ENCODE measurements at regions not wholly inside any gene's neighbourhood (a gene's known extent, or its start where the extent isn't known, plus 50 kb on each side); places are given as distances from the start of the nearest gene placed in this dataset.

- H3K18ac ChIP-seq (ENCODE audit: low read length) = no peak overlapping the region
- no peak overlapping the region for H4K8ac ChIP-seq (ENCODE audit: low read depth, low read length)
- H3K4me3 ChIP-seq (ENCODE audit: low read depth, low read length) = no peak overlapping the region
- no peak overlapping the region for H4K12ac ChIP-seq (ENCODE audit: low read depth, low read length)
- H4K91ac ChIP-seq (ENCODE audit: low read depth, low read length) = no peak overlapping the region
- DNase-seq = no peak
- no peak overlapping the region for H3K4me2 ChIP-seq (ENCODE audit: low read length)
- no peaks in the 10 kb centered on the region for H3K79me1 ChIP-seq (ENCODE audit: low read length)
- H3K79me2 ChIP-seq (ENCODE audit: control insufficient read depth, insufficient read depth, low read length, poor library complexity) = no peaks in the 10 kb centered on the region
- H3K9me3 ChIP-seq (ENCODE audit: insufficient read depth, low read depth, low read length) = no peaks in the 10 kb centered on the region
- no peak overlapping the region for H3K4ac ChIP-seq (ENCODE audit: low read depth, low read length)
- no peak overlapping the region for H3K23ac ChIP-seq (ENCODE audit: low read length)
- no peak overlapping the region for H3K14ac ChIP-seq (ENCODE audit: low read length)
- H3K27ac ChIP-seq (ENCODE audit: low read depth, low read length) = no peak overlapping the region
- no peak overlapping the region for H2BK5ac ChIP-seq (ENCODE audit: low read depth, low read length, poor library complexity)
- H3K36me3 ChIP-seq (ENCODE audit: control insufficient read depth in 1 of 2, insufficient read depth in 2 of 2, low read length in 2 of 2) = no peaks in the 10 kb centered on the region
- no peak overlapping the region for H2AK5ac ChIP-seq (ENCODE audit: low read length)
- H2BK120ac ChIP-seq (ENCODE audit: insufficient read depth, low read length, poor library complexity) = no peak overlapping the region
- no peak overlapping the region for H3K9ac ChIP-seq (ENCODE audit: low read length)
- H3K4me1 ChIP-seq (ENCODE audit: control insufficient read depth in 1 of 2, insufficient read depth in 2 of 2, low read length in 2 of 2) = no peaks in the 10 kb centered on the region
- no peak overlapping the region for H2BK12ac ChIP-seq (ENCODE audit: low read length)
- no CpG with 5 or more reads among the region's 4 CpGs for WGBS (ENCODE audit: extremely low coverage, insufficient coverage, insufficient read length)
- no peak overlapping the region for H2AFZ ChIP-seq (ENCODE audit: insufficient read depth, low read length, poor library complexity)
- H3K27me3 ChIP-seq (ENCODE audit: insufficient read depth, low read length) = no peaks in the 10 kb centered on the region
Observed at GRCh38 chr3:135851201-135852081, 114.1 kb upstream of the PPP2R3A start.

GRCh38 chr3:135853981-135854380 lies 111.5 kb upstream of the PPP2R3A start:
- no peaks in the 10 kb centered on the region for H3K9me3 ChIP-seq (ENCODE audit: insufficient read depth, low read depth, low read length)
- no peak overlapping the region for H3K4ac ChIP-seq (ENCODE audit: low read depth, low read length)
- H3K27me3 ChIP-seq (ENCODE audit: insufficient read depth, low read length) = no peaks in the 10 kb centered on the region
- H3K14ac ChIP-seq (ENCODE audit: low read length) = no peak overlapping the region
- H4K12ac ChIP-seq (ENCODE audit: low read depth, low read length) = no peak overlapping the region
- no peak overlapping the region for H3K4me2 ChIP-seq (ENCODE audit: low read length)
- no peak overlapping the region for H3K4me3 ChIP-seq (ENCODE audit: low read depth, low read length)
- no peaks in the 10 kb centered on the region for H3K36me3 ChIP-seq (ENCODE audit: control insufficient read depth in 1 of 2, insufficient read depth in 2 of 2, low read length in 2 of 2)
- no peaks in the 10 kb centered on the region for H3K79me2 ChIP-seq (ENCODE audit: control insufficient read depth, insufficient read depth, low read length, poor library complexity)
- no peaks in the 10 kb centered on the region for H3K79me1 ChIP-seq (ENCODE audit: low read length)
- no peak overlapping the region for H2BK120ac ChIP-seq (ENCODE audit: insufficient read depth, low read length, poor library complexity)
- no peak overlapping the region for H2AFZ ChIP-seq (ENCODE audit: insufficient read depth, low read length, poor library complexity)
- H3K27ac ChIP-seq (ENCODE audit: low read depth, low read length) = no peak overlapping the region
- no peak overlapping the region for H2BK5ac ChIP-seq (ENCODE audit: low read depth, low read length, poor library complexity)
- no peak overlapping the region for H3K23ac ChIP-seq (ENCODE audit: low read length)
- no peak overlapping the region for H4K8ac ChIP-seq (ENCODE audit: low read depth, low read length)
- no peak overlapping the region for H2BK12ac ChIP-seq (ENCODE audit: low read length)
- WGBS (ENCODE audit: extremely low coverage, insufficient coverage, insufficient read length) = no CpG with 5 or more reads among the region's 2 CpGs
- H3K9ac ChIP-seq (ENCODE audit: low read length) = no peak overlapping the region
- no peak for DNase-seq
- H3K18ac ChIP-seq (ENCODE audit: low read length) = no peak overlapping the region
- H2AK5ac ChIP-seq (ENCODE audit: low read length) = no peak overlapping the region
- no peaks in the 10 kb centered on the region for H3K4me1 ChIP-seq (ENCODE audit: control insufficient read depth in 1 of 2, insufficient read depth in 2 of 2, low read length in 2 of 2)
- H4K91ac ChIP-seq (ENCODE audit: low read depth, low read length) = no peak overlapping the region

- no peaks in the 10 kb centered on the region for H3K9me3 ChIP-seq (ENCODE audit: insufficient read depth, low read depth, low read length)
- H3K79me2 ChIP-seq (ENCODE audit: control insufficient read depth, insufficient read depth, low read length, poor library complexity) = no peaks in the 10 kb centered on the region
- no peak overlapping the region for H4K12ac ChIP-seq (ENCODE audit: low read depth, low read length)
- H3K4me1 ChIP-seq (ENCODE audit: control insufficient read depth in 1 of 2, insufficient read depth in 2 of 2, low read length in 2 of 2) = no peaks in the 10 kb centered on the region
- H2BK12ac ChIP-seq (ENCODE audit: low read length) = no peak overlapping the region
- WGBS (ENCODE audit: extremely low coverage, insufficient coverage, insufficient read length) = no CpG with 5 or more reads among the region's 2 CpGs
- no peak overlapping the region for H2BK5ac ChIP-seq (ENCODE audit: low read depth, low read length, poor library complexity)
- no peak overlapping the region for H3K23ac ChIP-seq (ENCODE audit: low read length)
- H3K14ac ChIP-seq (ENCODE audit: low read length) = no peak overlapping the region
- peak overlapping the region; percentile 69 for H3K9ac ChIP-seq (ENCODE audit: low read length)
- H3K18ac ChIP-seq (ENCODE audit: low read length) = no peak overlapping the region
- H3K4me3 ChIP-seq (ENCODE audit: low read depth, low read length) = no peak overlapping the region
- H3K27ac ChIP-seq (ENCODE audit: low read depth, low read length) = no peak overlapping the region
- DNase-seq = no peak
- no peak overlapping the region for H4K91ac ChIP-seq (ENCODE audit: low read depth, low read length)
- no peak overlapping the region for H2BK120ac ChIP-seq (ENCODE audit: insufficient read depth, low read length, poor library complexity)
- H2AK5ac ChIP-seq (ENCODE audit: low read length) = no peak overlapping the region
- H3K4me2 ChIP-seq (ENCODE audit: low read length) = no peak overlapping the region
- H3K79me1 ChIP-seq (ENCODE audit: low read length) = no peaks in the 10 kb centered on the region
- no peak overlapping the region for H4K8ac ChIP-seq (ENCODE audit: low read depth, low read length)
- no peak overlapping the region for H2AFZ ChIP-seq (ENCODE audit: insufficient read depth, low read length, poor library complexity)
- no peaks in the 10 kb centered on the region for H3K27me3 ChIP-seq (ENCODE audit: insufficient read depth, low read length)
- no peak overlapping the region for H3K4ac ChIP-seq (ENCODE audit: low read depth, low read length)
- H3K36me3 ChIP-seq (ENCODE audit: control insufficient read depth in 1 of 2, insufficient read depth in 2 of 2, low read length in 2 of 2) = no peaks in the 10 kb centered on the region
Observed at GRCh38 chr3:135860761-135861160, 104.8 kb upstream of the PPP2R3A start.

- no peak overlapping the region for H3K4me2 ChIP-seq (ENCODE audit: low read length)
- H2AFZ ChIP-seq (ENCODE audit: insufficient read depth, low read length, poor library complexity) = no peak overlapping the region
- H3K27me3 ChIP-seq (ENCODE audit: insufficient read depth, low read length) = no peaks in the 10 kb centered on the region
- no peaks in the 10 kb centered on the region for H3K9me3 ChIP-seq (ENCODE audit: insufficient read depth, low read depth, low read length)
- DNase-seq = no peak
- WGBS (ENCODE audit: extremely low coverage, insufficient coverage, insufficient read length) = no CpG with 5 or more reads among the region's 1 CpG
- H3K36me3 ChIP-seq (ENCODE audit: control insufficient read depth in 1 of 2, insufficient read depth in 2 of 2, low read length in 2 of 2) = no peaks in the 10 kb centered on the region
- no peaks in the 10 kb centered on the region for H3K79me2 ChIP-seq (ENCODE audit: control insufficient read depth, insufficient read depth, low read length, poor library complexity)
- H4K8ac ChIP-seq (ENCODE audit: low read depth, low read length) = no peak overlapping the region
- no peak overlapping the region for H3K14ac ChIP-seq (ENCODE audit: low read length)
- no peak overlapping the region for H2BK12ac ChIP-seq (ENCODE audit: low read length)
- no peak overlapping the region for H3K23ac ChIP-seq (ENCODE audit: low read length)
- no peak overlapping the region for H2BK5ac ChIP-seq (ENCODE audit: low read depth, low read length, poor library complexity)
- H3K79me1 ChIP-seq (ENCODE audit: low read length) = no peaks in the 10 kb centered on the region
- no peak overlapping the region for H2AK5ac ChIP-seq (ENCODE audit: low read length)
- no peak overlapping the region for H3K4me3 ChIP-seq (ENCODE audit: low read depth, low read length)
- H3K4me1 ChIP-seq (ENCODE audit: control insufficient read depth in 1 of 2, insufficient read depth in 2 of 2, low read length in 2 of 2) = no peaks in the 10 kb centered on the region
- no peak overlapping the region for H4K12ac ChIP-seq (ENCODE audit: low read depth, low read length)
- H2BK120ac ChIP-seq (ENCODE audit: insufficient read depth, low read length, poor library complexity) = no peak overlapping the region
- H3K9ac ChIP-seq (ENCODE audit: low read length) = no peak overlapping the region
- H3K27ac ChIP-seq (ENCODE audit: low read depth, low read length) = no peak overlapping the region
- no peak overlapping the region for H3K18ac ChIP-seq (ENCODE audit: low read length)
- H4K91ac ChIP-seq (ENCODE audit: low read depth, low read length) = no peak overlapping the region
- no peak overlapping the region for H3K4ac ChIP-seq (ENCODE audit: low read depth, low read length)
Observed at GRCh38 chr3:135862361-135862760, 103.2 kb upstream of the PPP2R3A start.

All from trophoblast cell (in vitro differentiated cells and primary cell).